Progenitor cell of endocrine pancreas (in vitro differentiated cells): ENCODE measurements at regions not wholly inside any gene's neighbourhood (a gene's known extent, or its start where the extent isn't known, plus 50 kb on each side); places are given as distances from the start of the nearest gene placed in this dataset.

ENCODE experiments used
- DNase-seq: peaks from one replicate; pipeline ENCODE4 v3.0.0; 2021; ENCODE audit warnings: low spot score; ENCODE audit not compliant: unreplicated experiment
- H3K27ac Mint-ChIP-seq: 2 replicates; pipeline ENCODE4 v1.8.0; 2021; ENCODE audit warnings: mild to moderate bottlenecking, moderate library complexity, mixed read lengths
- H3K27me3 Mint-ChIP-seq: 2 replicates; pipeline ENCODE4 v1.8.0; 2021; ENCODE audit warnings: mixed read lengths
- H3K36me3 Mint-ChIP-seq: 2 replicates; pipeline ENCODE4 v1.8.0; 2022; ENCODE audit warnings: mixed read lengths; ENCODE audit not compliant: insufficient read depth
- H3K4me1 Mint-ChIP-seq: 2 replicates; pipeline ENCODE4 v1.8.0; 2021; ENCODE audit warnings: low read depth, mixed read lengths
- H3K4me3 Mint-ChIP-seq: 2 replicates; pipeline ENCODE4 v1.8.0; 2021; ENCODE audit warnings: low read depth, mild to moderate bottlenecking, moderate library complexity, mixed read lengths
- H3K9me3 Mint-ChIP-seq: 2 replicates; pipeline ENCODE4 v1.8.0; 2021; ENCODE audit warnings: low read depth, mixed read lengths
- CTCF ChIP-seq: fragments of 200-600 bp; sonication (generic); IDR thresholded peaks from one replicate; pipeline ENCODE4 v1.5.0; 2021; ENCODE audit warnings: antibody characterized with exemption, mild to moderate bottlenecking; ENCODE audit not compliant: unreplicated experiment

GRCh38 chr5:108625654-108626053 lies 122.0 kb upstream of the FER start:
- Mint-ChIP-seq H3K4me3 (no peak overlapping the region), H3K27me3 (no peaks in the 10 kb centered on the region), H3K4me1 (no peaks in the 10 kb centered on the region), H3K27ac (no peak overlapping the region), H3K9me3 (no peaks in the 10 kb centered on the region), H3K36me3 (no peaks in the 10 kb centered on the region)
- DNase-seq: no peak
- TF ChIP-seq CTCF: no peak

DNA sequence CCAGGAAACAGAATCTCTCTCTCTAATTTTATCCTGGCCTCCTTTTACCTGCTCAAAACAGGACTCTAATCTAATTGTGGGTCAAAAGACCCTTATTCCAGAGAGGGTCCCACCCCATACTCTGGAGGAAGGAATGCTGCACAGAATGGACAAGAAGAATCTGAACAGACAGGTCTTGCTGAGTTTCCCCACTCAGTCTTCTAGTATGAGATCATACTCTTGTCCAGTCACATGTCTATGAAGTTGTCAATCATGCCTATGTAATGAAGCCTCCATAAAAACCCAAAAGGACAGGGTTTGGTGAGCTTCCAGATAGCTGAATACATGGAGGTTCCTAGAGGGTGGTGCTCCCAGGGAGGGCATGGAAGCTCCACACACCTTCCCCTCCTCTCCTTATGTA lies 123.9 kb upstream of the FER start:
- no peaks in the 10 kb centered on the region for H3K27me3 Mint-ChIP-seq
- no peaks in the 10 kb centered on the region for H3K4me1 Mint-ChIP-seq
- no peak overlapping the region for H3K27ac Mint-ChIP-seq

GRCh38 chr5:108620516-108620915 lies 127.2 kb upstream of the FER start:
- no peaks in the 10 kb centered on the region for H3K36me3 Mint-ChIP-seq
- no peaks in the 10 kb centered on the region for H3K9me3 Mint-ChIP-seq
- TF ChIP-seq CTCF: no peak
- no peaks in the 10 kb centered on the region for H3K27me3 Mint-ChIP-seq
- H3K4me1 Mint-ChIP-seq: no peaks in the 10 kb centered on the region
- H3K27ac Mint-ChIP-seq: no peak overlapping the region
- DNase-seq: no peak
- H3K4me3 Mint-ChIP-seq: no peak overlapping the region

More for the DNA sequence above, 123.9 kb upstream of the FER start:
- no peaks in the 10 kb centered on the region for H3K9me3 Mint-ChIP-seq
- no peak for DNase-seq
- H3K36me3 Mint-ChIP-seq: no peaks in the 10 kb centered on the region
- no peak overlapping the region for H3K4me3 Mint-ChIP-seq
- no peak for TF ChIP-seq CTCF

DNA sequence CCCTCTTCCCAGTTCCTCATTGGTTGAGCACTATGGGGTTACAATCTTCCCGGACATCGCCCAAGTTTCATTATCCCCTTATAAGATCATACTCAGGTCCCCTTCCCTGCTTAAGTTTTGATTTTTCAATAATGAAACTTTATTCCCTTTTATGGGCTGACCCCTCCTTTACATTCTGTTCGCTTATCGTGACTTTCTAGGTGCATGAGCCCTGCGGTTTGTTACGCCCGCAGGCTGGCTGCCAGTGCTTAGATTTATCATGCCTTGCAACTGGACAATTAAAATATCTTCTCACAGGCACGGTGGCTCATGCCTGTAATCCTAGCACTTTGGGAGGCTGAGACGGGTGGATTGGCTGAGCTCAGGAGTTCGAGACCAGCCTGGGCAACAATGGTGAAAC lies 127.9 kb upstream of the FER start:
- Mint-ChIP-seq H3K27ac (no peak overlapping the region), H3K36me3 (no peaks in the 10 kb centered on the region), H3K9me3 (no peaks in the 10 kb centered on the region), H3K4me1 (no peaks in the 10 kb centered on the region), H3K4me3 (no peak overlapping the region), H3K27me3 (no peaks in the 10 kb centered on the region)
- DNase-seq: no peak
- no peak for TF ChIP-seq CTCF

GRCh38 chr5:108617467-108618435 lies 129.9 kb upstream of the FER start:
- H3K9me3 Mint-ChIP-seq: peaks cover 8% of the 10 kb centered on the region
- TF ChIP-seq CTCF: no peak
- H3K27me3 Mint-ChIP-seq: no peaks in the 10 kb centered on the region
- H3K4me3 Mint-ChIP-seq: no peak overlapping the region
- no peak for DNase-seq
- no peak overlapping the region for H3K27ac Mint-ChIP-seq
- H3K36me3 Mint-ChIP-seq: no peaks in the 10 kb centered on the region
- no peaks in the 10 kb centered on the region for H3K4me1 Mint-ChIP-seq
